HepG2 (cell line): ENCODE measurements at regions not wholly inside any gene's neighbourhood (a gene's known extent, or its start where the extent isn't known, plus 50 kb on each side); places are given as distances from the start of the nearest gene placed in this dataset.

Source experiments
- ARID2 ChIP-seq: sonication (generic); formaldehyde crosslinking; IDR thresholded peaks from 2 replicates; pipeline ENCODE4 v1.8.1; 2022; ENCODE audit warnings: mild to moderate bottlenecking, missing genetic modification reagents, borderline replicate concordance
- ATF6 ChIP-seq: sonication (generic); formaldehyde crosslinking; conservative IDR thresholded peaks from 2 replicates; pipeline ENCODE4 v1.4.0; 2020; ENCODE audit warnings: missing genetic modification reagents
- DBP ChIP-seq: sonication (generic); formaldehyde crosslinking; IDR thresholded peaks from 2 replicates; pipeline ENCODE4 v1.4.0; 2020; ENCODE audit warnings: missing genetic modification reagents; ENCODE audit errors: not compliant biosample characterization
- DDIT3 ChIP-seq: sonication (generic); formaldehyde crosslinking; IDR thresholded peaks from 2 replicates; pipeline ENCODE4 v1.4.0; 2020; ENCODE audit warnings: mild to moderate bottlenecking, missing genetic modification reagents
- ELF4 ChIP-seq: sonication (generic); formaldehyde crosslinking; IDR thresholded peaks from 2 replicates; pipeline ENCODE4 v1.5.0; 2020; ENCODE audit warnings: missing genetic modification reagents, mild to moderate bottlenecking, moderate library complexity, borderline replicate concordance
- ESRRA ChIP-seq: sonication (generic); formaldehyde crosslinking; IDR thresholded peaks from 2 replicates; pipeline ENCODE4 v1.5.1; 2020; ENCODE audit warnings: mild to moderate bottlenecking, low read depth, missing genetic modification reagents
- FOXA1 ChIP-seq, 2 experiments: fragments of 450-650 bp in 1 of 2; sonication (generic) in 1 of 2; formaldehyde crosslinking in 1 of 2; IDR thresholded peaks; 2 replicates each; pipeline versions ENCODE4 v1.4.0 to v1.6.1; 2016 to 2020; ENCODE audit warnings: missing genetic modification reagents in 1 of 2
- IKZF1 ChIP-seq: fragments of 450-650 bp; IDR thresholded peaks from 2 replicates; pipeline ENCODE4 v1.7.1; 2016
- JUND ChIP-seq: sonication (generic); formaldehyde crosslinking; IDR thresholded peaks from 2 replicates; pipeline ENCODE4 v1.8.0; 2022; ENCODE audit warnings: mild to moderate bottlenecking, missing genetic modification reagents
- NAIF1 ChIP-seq: sonication (generic); formaldehyde crosslinking; IDR thresholded peaks from 2 replicates; pipeline ENCODE4 v1.5.0; 2020; ENCODE audit warnings: mild to moderate bottlenecking, missing genetic modification reagents, borderline replicate concordance
- SNRNP70 ChIP-seq: fragments of 200-400 bp; formaldehyde crosslinking; IDR thresholded peaks from 2 replicates; pipeline ENCODE4 v1.6.1; 2017; ENCODE audit warnings: mild to moderate bottlenecking, low read depth, low read length, moderate library complexity
- SP1 ChIP-seq, 2 experiments: fragments of 450-650 bp in 1 of 2; sonication (generic) in 1 of 2; formaldehyde crosslinking in 1 of 2; IDR thresholded peaks; 2 replicates each; pipeline versions ENCODE4 v1.4.0 to v1.6.1; 2016 to 2020; ENCODE audit warnings: missing genetic modification reagents in 1 of 2
- SRSF1 ChIP-seq: fragments of 200-400 bp; formaldehyde crosslinking; optimal IDR thresholded peaks from 2 replicates; pipeline ENCODE3; 2017; ENCODE audit warnings: mild to moderate bottlenecking, low read depth, low read length, moderate library complexity
- SRSF9 ChIP-seq: fragments of 200-400 bp; formaldehyde crosslinking; IDR thresholded peaks from 2 replicates; pipeline ENCODE4 v1.6.1; 2018; ENCODE audit warnings: borderline replicate concordance, mild to moderate bottlenecking, low read depth, low read length; ENCODE audit not compliant: insufficient read depth, poor library complexity, severe bottlenecking
- SRY ChIP-seq: sonication (generic); formaldehyde crosslinking; IDR thresholded peaks from 2 replicates; pipeline ENCODE4 v1.8.0; 2022; ENCODE audit warnings: mild to moderate bottlenecking, missing genetic modification reagents
- THAP11 ChIP-seq: IDR thresholded peaks from 2 replicates; pipeline ENCODE4 v1.6.1; 2016; ENCODE audit warnings: missing biosample characterization, missing genetic modification reagents
- ZFP36L2 ChIP-seq: sonication (generic); formaldehyde crosslinking; IDR thresholded peaks from 2 replicates; pipeline ENCODE4 v1.4.0; 2020; ENCODE audit warnings: missing genetic modification reagents
- ZNF557 ChIP-seq: sonication (generic); formaldehyde crosslinking; IDR thresholded peaks from 2 replicates; pipeline ENCODE4 v1.4.0; 2020; ENCODE audit warnings: missing genetic modification reagents
- ZNF614 ChIP-seq: IDR thresholded peaks from 2 replicates; pipeline ENCODE4 v1.6.1; 2018; ENCODE audit warnings: missing biosample characterization, missing genetic modification reagents, inconsistent platforms, borderline replicate concordance
- ZNF800 ChIP-seq: sonication (generic); formaldehyde crosslinking; IDR thresholded peaks from 2 replicates; pipeline ENCODE4 v1.4.0; 2020; ENCODE audit warnings: missing genetic modification reagents
- ZNF878 ChIP-seq: sonication (generic); formaldehyde crosslinking; IDR thresholded peaks from 2 replicates; pipeline ENCODE4 v1.8.1; 2023; ENCODE audit warnings: mild to moderate bottlenecking, missing genetic modification reagents, moderate library complexity
- TF ChIP-seq, protein P1 (sequence below): sonication (generic); formaldehyde crosslinking; IDR thresholded peaks from 2 replicates; pipeline ENCODE4 v1.5.0; 2020; ENCODE audit warnings: mild to moderate bottlenecking, missing genetic modification reagents

DNA sequence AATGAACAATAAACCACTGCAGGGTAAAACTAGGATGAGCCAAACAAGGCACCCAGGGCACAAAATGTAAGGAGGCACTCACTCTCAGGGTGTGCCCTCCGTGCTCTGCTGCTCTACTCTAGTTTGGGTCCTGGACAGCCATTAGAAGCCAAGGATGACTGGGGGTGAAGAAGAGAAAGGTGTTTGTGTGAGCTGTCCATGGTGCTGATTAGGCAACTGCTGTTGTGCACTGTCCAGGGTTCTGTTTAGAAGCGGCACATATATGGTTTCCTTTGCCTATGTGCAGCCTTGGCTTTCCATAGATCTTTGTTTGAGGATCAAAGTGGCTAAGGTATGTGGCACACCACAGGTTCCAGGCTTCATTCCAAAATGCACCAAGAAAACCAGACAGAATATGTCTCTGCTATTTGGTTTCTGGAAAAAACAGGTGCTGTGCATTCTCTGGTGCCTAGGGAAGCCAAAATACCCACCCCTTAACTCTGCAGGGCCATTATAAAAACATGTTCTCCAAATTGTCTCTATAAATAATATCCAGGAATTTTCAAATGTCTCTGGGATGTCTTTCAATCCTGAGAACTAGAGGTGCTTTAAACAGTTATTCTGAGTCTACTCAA lies 123.5 kb downstream of the CBLN1 start (continued):
- TF ChIP-seq JUND (CRISPR knock-in tag) (no peak), IKZF1 (no peak), ZNF557 (CRISPR knock-in tag) (peak; percentile 99), ARID2 (no peak), ESRRA (CRISPR knock-in tag) (no peak), SP1 (IDR thresholded peaks at IDR 0.05) (no peak), SP1 (CRISPR knock-in tag; IDR thresholded peaks at IDR 0.05) (peak; percentile 46; the same call in 1 of the 2 replicates), SRY (peak; percentile 95; the same call in 1 of the 2 replicates), ZNF878 (CRISPR knock-in tag) (peak; percentile 30; the same call in 1 of the 2 replicates), ZNF800 (CRISPR knock-in tag) (peak; percentile 83), ATF6 (CRISPR knock-in tag) (peak; percentile 98), DBP (CRISPR knock-in tag) (peak; percentile 73), SRSF9 (no peak), SRSF1 (no peak), SNRNP70 (no peak), NAIF1 (CRISPR knock-in tag) (no peak), ELF4 (CRISPR knock-in tag) (0 out of 2 replicates have a peak, but pooled peaks have one; percentile 33), ZNF614 (CRISPR knock-in tag) (peak; percentile 87; the same call in 1 of the 2 replicates), ZFP36L2 (peak; percentile 98), DDIT3 (CRISPR knock-in tag) (peak; percentile 57; the same call in 1 of the 2 replicates), FOXA1 (IDR thresholded peaks at IDR 0.05) (no peak), FOXA1 (CRISPR knock-in tag; IDR thresholded peaks at IDR 0.05) (no peak), THAP11 (CRISPR knock-in tag) (peak; percentile 69)
- TF ChIP-seq, protein P1, sequence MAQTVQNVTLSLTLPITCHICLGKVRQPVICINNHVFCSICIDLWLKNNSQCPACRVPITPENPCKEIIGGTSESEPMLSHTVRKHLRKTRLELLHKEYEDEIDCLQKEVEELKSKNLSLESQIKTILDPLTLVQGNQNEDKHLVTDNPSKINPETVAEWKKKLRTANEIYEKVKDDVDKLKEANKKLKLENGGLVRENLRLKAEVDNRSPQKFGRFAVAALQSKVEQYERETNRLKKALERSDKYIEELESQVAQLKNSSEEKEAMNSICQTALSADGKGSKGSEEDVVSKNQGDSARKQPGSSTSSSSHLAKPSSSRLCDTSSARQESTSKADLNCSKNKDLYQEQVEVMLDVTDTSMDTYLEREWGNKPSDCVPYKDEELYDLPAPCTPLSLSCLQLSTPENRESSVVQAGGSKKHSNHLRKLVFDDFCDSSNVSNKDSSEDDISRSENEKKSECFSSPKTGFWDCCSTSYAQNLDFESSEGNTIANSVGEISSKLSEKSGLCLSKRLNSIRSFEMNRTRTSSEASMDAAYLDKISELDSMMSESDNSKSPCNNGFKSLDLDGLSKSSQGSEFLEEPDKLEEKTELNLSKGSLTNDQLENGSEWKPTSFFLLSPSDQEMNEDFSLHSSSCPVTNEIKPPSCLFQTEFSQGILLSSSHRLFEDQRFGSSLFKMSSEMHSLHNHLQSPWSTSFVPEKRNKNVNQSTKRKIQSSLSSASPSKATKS (CRISPR knock-in tag): no peak
